ENCODE measurements at regions not wholly inside any gene's neighbourhood (a gene's known extent, or its start where the extent isn't known, plus 50 kb on each side); places are given as distances from the start of the nearest gene placed in this dataset.

DNA sequence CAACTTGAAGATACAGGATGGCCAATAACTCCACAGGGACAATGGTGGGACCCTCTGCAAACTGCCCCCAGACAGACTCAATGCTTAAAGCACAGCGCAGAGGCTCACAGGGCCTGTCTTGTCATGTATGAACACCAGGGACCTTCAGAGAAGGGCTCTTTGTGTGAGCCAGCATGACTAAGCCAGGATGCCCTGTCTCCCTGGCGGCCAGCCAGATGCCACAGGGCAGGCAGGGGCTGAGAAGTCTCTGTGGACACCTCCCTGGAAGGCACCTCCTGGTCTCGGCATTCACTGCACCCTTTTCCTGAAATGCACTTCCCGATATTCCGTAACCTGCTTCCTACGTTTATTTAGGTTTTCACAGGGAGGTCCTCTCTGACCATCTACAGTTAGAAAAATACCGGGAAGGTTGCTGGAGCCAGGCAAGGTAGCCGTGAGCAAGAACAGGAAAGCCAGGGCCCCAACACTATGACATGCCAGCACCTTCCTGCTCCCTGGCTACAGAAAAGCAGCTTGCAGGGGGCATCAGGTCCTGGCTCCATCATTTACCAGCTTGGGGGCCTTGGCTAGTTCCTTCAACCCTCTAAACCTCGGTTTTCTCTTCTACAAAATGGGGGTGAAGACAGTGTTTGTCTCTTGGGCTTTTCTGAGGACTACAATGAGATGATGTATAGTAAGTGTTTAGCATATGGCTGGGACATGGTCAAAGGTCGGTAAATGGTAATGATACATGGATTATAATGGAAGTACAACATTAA is 65.0 kb downstream of the PITPNM2 start (continued):
- TF ChIP-seq RAD21 (conservative IDR thresholded peaks at IDR 0.05 in 1 of 2, IDR thresholded peaks at IDR 0.05 in 1 of 2) (peak; percentile 8 to 31; a peak in 2 of 5 replicates), FOSL2 (IDR thresholded peaks at IDR 0.05) (peak; percentile 53; the same call in 1 of the 2 replicates), FOSL2 (CRISPR knock-in tag; IDR thresholded peaks at IDR 0.05) (peak; percentile 64), MYC (IDR thresholded peaks at IDR 0.05; ENCODE audit: borderline replicate concordance, low read length) (no peak), RFX5 (IDR thresholded peaks at IDR 0.05) (no peak), KDM5A (IDR thresholded peaks at IDR 0.05) (no peak), ZNF302 (CRISPR knock-in tag; IDR thresholded peaks at IDR 0.05) (no peak), HOXA7 (CRISPR knock-in tag; IDR thresholded peaks at IDR 0.05) (no peak), MAZ (IDR thresholded peaks at IDR 0.05; ENCODE audit: borderline replicate concordance, low read depth, low read length) (no peak), KDM1A (IDR thresholded peaks at IDR 0.05; ENCODE audit: low read depth) (peak; percentile 92), BHLHE40 (IDR thresholded peaks at IDR 0.05; ENCODE audit: low read depth, low read length) (no peak), RCOR1 (IDR thresholded peaks at IDR 0.05; ENCODE audit: low read depth, low read length) (no peak), FOXS1 (CRISPR knock-in tag; IDR thresholded peaks at IDR 0.05) (no peak), EHMT2 (IDR thresholded peaks at IDR 0.05; ENCODE audit: low read depth) (no peak), RNF2 (IDR thresholded peaks at IDR 0.05; ENCODE audit: borderline replicate concordance, low read depth) (no peak), MAFK (IDR thresholded peaks at IDR 0.05; ENCODE audit: partially characterized antibody) (no peak), EP300 (IDR thresholded peaks at IDR 0.05) (no peak), ZC3H11A (IDR thresholded peaks at IDR 0.05) (no peak), HOXB13 (CRISPR knock-in tag; IDR thresholded peaks at IDR 0.05; ENCODE audit: low read depth) (0 out of 2 replicates have a peak, but pooled peaks have one; percentile 21), SREBF2 (IDR thresholded peaks at IDR 0.05) (no peak), FOSB (CRISPR knock-in tag; IDR thresholded peaks at IDR 0.05) (no peak), NPAS2 (CRISPR knock-in tag; IDR thresholded peaks at IDR 0.05; ENCODE audit: borderline replicate concordance) (no peak), RARB (CRISPR knock-in tag; IDR thresholded peaks at IDR 0.05) (no peak), JUNB (IDR thresholded peaks at IDR 0.05) (0 out of 2 replicates have a peak, but pooled peaks have one; percentile 35), TP53 (CRISPR knock-in tag; IDR thresholded peaks at IDR 0.05) (no peak), POLR2A (IDR thresholded peaks at IDR 0.05; ENCODE audit: low read length) (no peak)
- TF ChIP-seq, protein P1, sequence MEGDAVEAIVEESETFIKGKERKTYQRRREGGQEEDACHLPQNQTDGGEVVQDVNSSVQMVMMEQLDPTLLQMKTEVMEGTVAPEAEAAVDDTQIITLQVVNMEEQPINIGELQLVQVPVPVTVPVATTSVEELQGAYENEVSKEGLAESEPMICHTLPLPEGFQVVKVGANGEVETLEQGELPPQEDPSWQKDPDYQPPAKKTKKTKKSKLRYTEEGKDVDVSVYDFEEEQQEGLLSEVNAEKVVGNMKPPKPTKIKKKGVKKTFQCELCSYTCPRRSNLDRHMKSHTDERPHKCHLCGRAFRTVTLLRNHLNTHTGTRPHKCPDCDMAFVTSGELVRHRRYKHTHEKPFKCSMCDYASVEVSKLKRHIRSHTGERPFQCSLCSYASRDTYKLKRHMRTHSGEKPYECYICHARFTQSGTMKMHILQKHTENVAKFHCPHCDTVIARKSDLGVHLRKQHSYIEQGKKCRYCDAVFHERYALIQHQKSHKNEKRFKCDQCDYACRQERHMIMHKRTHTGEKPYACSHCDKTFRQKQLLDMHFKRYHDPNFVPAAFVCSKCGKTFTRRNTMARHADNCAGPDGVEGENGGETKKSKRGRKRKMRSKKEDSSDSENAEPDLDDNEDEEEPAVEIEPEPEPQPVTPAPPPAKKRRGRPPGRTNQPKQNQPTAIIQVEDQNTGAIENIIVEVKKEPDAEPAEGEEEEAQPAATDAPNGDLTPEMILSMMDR (IDR thresholded peaks at IDR 0.05), result no peak
- TF ChIP-seq, protein P2, sequence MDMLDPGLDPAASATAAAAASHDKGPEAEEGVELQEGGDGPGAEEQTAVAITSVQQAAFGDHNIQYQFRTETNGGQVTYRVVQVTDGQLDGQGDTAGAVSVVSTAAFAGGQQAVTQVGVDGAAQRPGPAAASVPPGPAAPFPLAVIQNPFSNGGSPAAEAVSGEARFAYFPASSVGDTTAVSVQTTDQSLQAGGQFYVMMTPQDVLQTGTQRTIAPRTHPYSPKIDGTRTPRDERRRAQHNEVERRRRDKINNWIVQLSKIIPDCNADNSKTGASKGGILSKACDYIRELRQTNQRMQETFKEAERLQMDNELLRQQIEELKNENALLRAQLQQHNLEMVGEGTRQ (IDR thresholded peaks at IDR 0.05), result no peak
- TF ChIP-seq, protein P3, sequence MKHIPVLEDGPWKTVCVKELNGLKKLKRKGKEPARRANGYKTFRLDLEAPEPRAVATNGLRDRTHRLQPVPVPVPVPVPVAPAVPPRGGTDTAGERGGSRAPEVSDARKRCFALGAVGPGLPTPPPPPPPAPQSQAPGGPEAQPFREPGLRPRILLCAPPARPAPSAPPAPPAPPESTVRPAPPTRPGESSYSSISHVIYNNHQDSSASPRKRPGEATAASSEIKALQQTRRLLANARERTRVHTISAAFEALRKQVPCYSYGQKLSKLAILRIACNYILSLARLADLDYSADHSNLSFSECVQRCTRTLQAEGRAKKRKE (CRISPR knock-in tag; IDR thresholded peaks at IDR 0.05; ENCODE audit: low read depth), result no peak
- TF ChIP-seq, protein P4, sequence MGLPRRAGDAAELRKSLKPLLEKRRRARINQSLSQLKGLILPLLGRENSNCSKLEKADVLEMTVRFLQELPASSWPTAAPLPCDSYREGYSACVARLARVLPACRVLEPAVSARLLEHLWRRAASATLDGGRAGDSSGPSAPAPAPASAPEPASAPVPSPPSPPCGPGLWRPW (IDR thresholded peaks at IDR 0.05), result no peak
- TF ChIP-seq, protein P5, sequence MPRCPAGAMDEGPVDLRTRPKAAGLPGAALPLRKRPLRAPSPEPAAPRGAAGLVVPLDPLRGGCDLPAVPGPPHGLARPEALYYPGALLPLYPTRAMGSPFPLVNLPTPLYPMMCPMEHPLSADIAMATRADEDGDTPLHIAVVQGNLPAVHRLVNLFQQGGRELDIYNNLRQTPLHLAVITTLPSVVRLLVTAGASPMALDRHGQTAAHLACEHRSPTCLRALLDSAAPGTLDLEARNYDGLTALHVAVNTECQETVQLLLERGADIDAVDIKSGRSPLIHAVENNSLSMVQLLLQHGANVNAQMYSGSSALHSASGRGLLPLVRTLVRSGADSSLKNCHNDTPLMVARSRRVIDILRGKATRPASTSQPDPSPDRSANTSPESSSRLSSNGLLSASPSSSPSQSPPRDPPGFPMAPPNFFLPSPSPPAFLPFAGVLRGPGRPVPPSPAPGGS (IDR thresholded peaks at IDR 0.05), result no peak

Data from A549 (cell line).